Mesenchymal stem cell (in vitro differentiated cells and primary cell): ENCODE measurements at regions not wholly inside any gene's neighbourhood (a gene's known extent, or its start where the extent isn't known, plus 50 kb on each side); places are given as distances from the start of the nearest gene placed in this dataset.

Experiments
- DNase-seq: peaks from one replicate; pipeline ENCODE4 v3.0.0-alpha.2; 2013
- H2AFZ ChIP-seq: one replicate; pipeline ENCODE4 v1.6.1; 2013; ENCODE audit warnings: low read depth, mild to moderate bottlenecking, control low read depth, inconsistent platforms, low read length, moderate library complexity
- H2AK5ac ChIP-seq: 2 replicates; pipeline ENCODE4 v1.6.1; 2013; ENCODE audit warnings: low read length, moderate library complexity, mild to moderate bottlenecking, inconsistent platforms; ENCODE audit not compliant: severe bottlenecking
- H2BK120ac ChIP-seq: one replicate; pipeline ENCODE4 v1.6.1; 2013; ENCODE audit warnings: low read depth, mild to moderate bottlenecking, inconsistent platforms, low read length, moderate library complexity
- H2BK12ac ChIP-seq, 2 experiments: one replicate each; pipeline ENCODE4 v1.6.1; 2013; ENCODE audit warnings: inconsistent platforms in 2 of 2, low read length in 2 of 2, mild to moderate bottlenecking in 2 of 2, moderate library complexity in 2 of 2, control low read depth in 1 of 2
- H2BK15ac ChIP-seq: one replicate; pipeline ENCODE4 v1.6.1; 2013; ENCODE audit warnings: mild to moderate bottlenecking, low read depth, inconsistent platforms; ENCODE audit not compliant: poor library complexity, severe bottlenecking
- H2BK5ac ChIP-seq: 2 replicates; pipeline ENCODE4 v1.6.1; 2013; ENCODE audit warnings: low read depth, mild to moderate bottlenecking, low read length, control low read depth, inconsistent platforms; ENCODE audit not compliant: poor library complexity, severe bottlenecking
- H3K14ac ChIP-seq, 2 experiments: one replicate each; pipeline ENCODE4 v1.6.1; 2013; ENCODE audit warnings: inconsistent platforms in 2 of 2, low read length in 2 of 2, control low read depth in 1 of 2, mild to moderate bottlenecking in 1 of 2, moderate library complexity in 1 of 2
- H3K18ac ChIP-seq, 2 experiments: one replicate each; pipeline ENCODE4 v1.6.1; 2013; ENCODE audit warnings: inconsistent platforms in 2 of 2, low read length in 2 of 2, control low read depth in 1 of 2, low read depth in 1 of 2, mild to moderate bottlenecking in 1 of 2
- H3K23ac ChIP-seq, 2 experiments: one replicate each; pipeline ENCODE4 v1.6.1; 2013; ENCODE audit warnings: inconsistent platforms in 2 of 2, low read length in 2 of 2, mild to moderate bottlenecking in 2 of 2, moderate library complexity in 2 of 2, control low read depth in 1 of 2
- H3K27ac ChIP-seq: 2 replicates; pipeline ENCODE4 v1.5.1; 2013; ENCODE audit warnings: mild to moderate bottlenecking, moderate library complexity, low read length, control low read depth, inconsistent platforms; ENCODE audit not compliant: poor library complexity, severe bottlenecking
- H3K27me3 ChIP-seq, 2 experiments: 2 replicates each; pipeline versions ENCODE4 v1.6.1 to v1.7.0; 2013; ENCODE audit warnings: low read length in 2 of 2, mild to moderate bottlenecking in 2 of 2, moderate library complexity in 2 of 2, control low read depth in 1 of 2, inconsistent platforms in 1 of 2; ENCODE audit not compliant: control insufficient read depth in 1 of 2, insufficient read depth in 1 of 2
- H3K36me3 ChIP-seq, 2 experiments: 2 replicates each; pipeline versions ENCODE4 v1.6.1 to v1.7.0; 2013; ENCODE audit warnings: low read length in 2 of 2, control low read depth in 1 of 2, inconsistent platforms in 1 of 2, low read depth in 1 of 2, mild to moderate bottlenecking in 1 of 2; ENCODE audit not compliant: insufficient read depth in 2 of 2, control insufficient read depth in 1 of 2
- H3K4ac ChIP-seq, 2 experiments: one replicate each; pipeline ENCODE4 v1.6.1; 2013; ENCODE audit warnings: inconsistent platforms in 2 of 2, low read length in 2 of 2, mild to moderate bottlenecking in 2 of 2, moderate library complexity in 2 of 2, control low read depth in 1 of 2, low read depth in 1 of 2
- H3K4me1 ChIP-seq: 2 replicates; pipeline ENCODE4 v1.6.1; 2013; ENCODE audit warnings: low read depth, low read length, control low read depth; ENCODE audit not compliant: control insufficient read depth, insufficient read depth
- H3K4me2 ChIP-seq: 2 replicates; pipeline ENCODE4 v1.6.1; 2013; ENCODE audit warnings: low read length, mild to moderate bottlenecking, inconsistent platforms; ENCODE audit not compliant: poor library complexity, severe bottlenecking
- H3K4me3 ChIP-seq, 2 experiments: 2 replicates each; pipeline versions ENCODE4 v1.5.1 to v1.7.0; 2013; ENCODE audit warnings: low read length in 2 of 2, mild to moderate bottlenecking in 2 of 2, control low read depth in 1 of 2, low read depth in 1 of 2; ENCODE audit not compliant: insufficient read depth in 1 of 2
- H3K79me1 ChIP-seq: replicated peaks from 2 replicates; pipeline ENCODE4 v1.6.1; 2013; ENCODE audit warnings: mild to moderate bottlenecking, control low read depth, low read length, inconsistent platforms; ENCODE audit not compliant: poor library complexity, severe bottlenecking
- H3K9ac ChIP-seq: 2 replicates; pipeline ENCODE4 v1.7.0; 2013; ENCODE audit warnings: mild to moderate bottlenecking, low read length, moderate library complexity
- H3K9me3 ChIP-seq: 2 replicates; pipeline ENCODE4 v1.7.0; 2013; ENCODE audit warnings: mild to moderate bottlenecking, low read length; ENCODE audit not compliant: control insufficient read depth
- H4K8ac ChIP-seq: one replicate; pipeline ENCODE4 v1.6.1; 2013; ENCODE audit warnings: inconsistent platforms, mild to moderate bottlenecking, low read length, moderate library complexity
- H4K91ac ChIP-seq: one replicate; pipeline ENCODE4 v1.6.1; 2013; ENCODE audit warnings: mild to moderate bottlenecking, low read length, inconsistent platforms
- WGBS: methylation state at CpG from one replicate; pipeline ENCODE4 v1.1.7; 2013; ENCODE audit warnings: mixed read lengths; 5-methylcytosine and 5-hydroxymethylcytosine counted together

- H3K4me2 ChIP-seq = no peak overlapping the region
- H3K27ac ChIP-seq = no peak overlapping the region
- H3K4me1 ChIP-seq = peaks cover 50% of the 10 kb centered on the region
- peak overlapping the region; percentile 73 for H2BK15ac ChIP-seq
- no peaks in the 10 kb centered on the region for H3K27me3 ChIP-seq
- H3K18ac ChIP-seq = peak overlapping the region; percentile 78 to 86
- peak overlapping the region in 1 of 2 experiments; percentile 5 for H3K23ac ChIP-seq
- no peak overlapping the region for H2BK5ac ChIP-seq
- H3K14ac ChIP-seq = peak overlapping the region in 1 of 2 experiments; percentile 64
- peak overlapping the region; percentile 64 to 91 for H2BK12ac ChIP-seq
- H3K9ac ChIP-seq = no peak overlapping the region
- 98% methylated on average over 11 of the region's 11 CpGs for WGBS
- no peaks in the 10 kb centered on the region for H3K79me1 ChIP-seq
- H4K8ac ChIP-seq = peak overlapping the region; percentile 54
- DNase-seq = no peak
- peak overlapping the region; percentile 44 for H2BK120ac ChIP-seq
- H3K4me3 ChIP-seq = no peak overlapping the region
- peak overlapping the region; percentile 5 for H2AK5ac ChIP-seq
- peak overlapping the region; percentile 97 for H4K91ac ChIP-seq
- peak overlapping the region; percentile 42 to 85 for H3K4ac ChIP-seq
- H2AFZ ChIP-seq = no peak overlapping the region
- no peaks in the 10 kb centered on the region for H3K36me3 ChIP-seq
- H3K9me3 ChIP-seq = no peaks in the 10 kb centered on the region
These were observed 145.8 kb downstream of the ZFP36L2 start for GRCh38 chr2:43080571-43081021.

GRCh38 chr2:43078781-43079755 lies 147.3 kb downstream of the ZFP36L2 start:
- Histone ChIP-seq H3K4me2 (no peak overlapping the region), H3K18ac (peak overlapping the region; percentile 53 to 71), H3K36me3 (no peaks in the 10 kb centered on the region), H4K8ac (peak overlapping the region; percentile 53), H3K9ac (no peak overlapping the region), H3K23ac (peak overlapping the region in 1 of 2 experiments; percentile 47), H2AFZ (no peak overlapping the region), H2BK5ac (no peak overlapping the region), H3K4me1 (peaks cover 47% of the 10 kb centered on the region), H3K4me3 (no peak overlapping the region), H3K27ac (no peak overlapping the region), H3K79me1 (no peaks in the 10 kb centered on the region), H2BK15ac (no peak overlapping the region), H2BK12ac (peak overlapping the region; percentile 82 to 99), H3K9me3 (no peaks in the 10 kb centered on the region), H4K91ac (peak overlapping the region; percentile 87), H2BK120ac (no peak overlapping the region), H3K4ac (peak overlapping the region; percentile 52 to 56), H3K14ac (peak overlapping the region in 1 of 2 experiments; percentile 35), H3K27me3 (no peaks in the 10 kb centered on the region), H2AK5ac (peak overlapping the region; percentile 50)
- WGBS = 97% methylated on average over 15 of the region's 15 CpGs
- no peak for DNase-seq

DNA sequence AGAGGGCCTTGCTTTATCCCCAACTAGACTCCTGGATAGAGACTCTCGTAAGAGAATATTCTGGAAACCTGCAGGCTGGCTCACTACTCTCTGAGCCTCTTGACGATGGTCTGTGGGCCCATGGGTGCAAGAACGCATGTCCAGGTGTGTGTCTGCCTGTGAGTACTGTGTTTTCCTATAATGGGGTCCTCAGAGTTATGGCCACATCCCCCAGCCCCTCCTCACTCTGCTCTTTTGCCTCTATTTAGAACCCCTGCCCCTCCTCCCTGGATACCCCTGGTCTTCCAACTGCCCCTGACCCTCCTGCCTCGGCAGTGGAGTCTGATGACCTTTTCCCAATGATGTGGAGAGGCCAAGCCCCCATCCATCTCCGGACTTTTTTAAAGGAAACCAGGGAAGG lies 148.1 kb downstream of the ZFP36L2 start:
- peak overlapping the region; percentile 3 for H2AK5ac ChIP-seq
- H4K91ac ChIP-seq = no peak overlapping the region
- H3K9me3 ChIP-seq = no peaks in the 10 kb centered on the region
- H2BK120ac ChIP-seq = no peak overlapping the region
- H3K14ac ChIP-seq = no peak overlapping the region
- H3K79me1 ChIP-seq = no peaks in the 10 kb centered on the region
- H2BK12ac ChIP-seq = peak overlapping the region; percentile 6 to 73
- no peak overlapping the region for H4K8ac ChIP-seq
- H3K27me3 ChIP-seq = no peaks in the 10 kb centered on the region
- DNase-seq = no peak
- no peak overlapping the region for H3K23ac ChIP-seq
- H2BK5ac ChIP-seq = no peak overlapping the region
- peak overlapping the region in 1 of 2 experiments; percentile 63 for H3K18ac ChIP-seq
- H3K36me3 ChIP-seq = no peaks in the 10 kb centered on the region
- H3K4me2 ChIP-seq = no peak overlapping the region
- H3K27ac ChIP-seq = no peak overlapping the region
- no peak overlapping the region for H2AFZ ChIP-seq
- H2BK15ac ChIP-seq = no peak overlapping the region
- H3K4me1 ChIP-seq = peaks cover 47% of the 10 kb centered on the region
- H3K4ac ChIP-seq = no peak overlapping the region
- WGBS = 97% methylated on average over 5 of the region's 5 CpGs
- H3K9ac ChIP-seq = no peak overlapping the region
- no peak overlapping the region for H3K4me3 ChIP-seq

DNA sequence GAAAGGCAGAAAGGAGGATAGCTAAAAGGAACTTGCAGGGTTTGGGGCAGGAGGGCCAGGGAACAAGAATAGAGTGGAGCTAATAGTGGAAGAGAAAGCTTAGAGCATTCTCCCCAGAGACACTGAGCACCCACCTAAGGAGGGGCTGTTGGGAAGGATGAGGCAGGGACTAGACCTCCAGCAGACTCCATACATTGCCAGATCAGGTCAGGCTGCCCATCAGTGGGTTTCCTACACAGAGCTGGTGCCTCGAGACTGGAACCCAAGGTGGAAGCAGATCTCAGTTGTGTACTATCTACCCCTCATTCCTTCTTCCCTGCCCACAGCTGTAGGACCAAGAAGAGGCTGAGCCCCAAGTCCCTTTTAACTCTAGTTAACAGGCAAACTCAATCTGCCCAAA lies 148.5 kb downstream of the ZFP36L2 start:
- peak overlapping the region in 1 of 2 experiments; percentile 55 for H3K14ac ChIP-seq
- peak overlapping the region; percentile 92 to 96 for H2BK12ac ChIP-seq
- no peak overlapping the region for H4K8ac ChIP-seq
- H2BK5ac ChIP-seq = no peak overlapping the region
- peak overlapping the region; percentile 17 for H2AK5ac ChIP-seq
- H3K4me2 ChIP-seq = no peak overlapping the region
- WGBS = 100% methylated on average over 1 of the region's 1 CpG
- H3K27ac ChIP-seq = no peak overlapping the region
- peak overlapping the region; percentile 5 for H4K91ac ChIP-seq
- H3K79me1 ChIP-seq = no peaks in the 10 kb centered on the region
- H3K9me3 ChIP-seq = no peaks in the 10 kb centered on the region
- H3K36me3 ChIP-seq = no peaks in the 10 kb centered on the region
- H3K4me1 ChIP-seq = peaks cover 43% of the 10 kb centered on the region
- H2BK120ac ChIP-seq = no peak overlapping the region
- H3K18ac ChIP-seq = peak overlapping the region; percentile 14 to 85
- peak overlapping the region; percentile 84 for H2BK15ac ChIP-seq
- H3K4me3 ChIP-seq = no peak overlapping the region
- DNase-seq = no peak
- no peak overlapping the region for H2AFZ ChIP-seq
- no peaks in the 10 kb centered on the region for H3K27me3 ChIP-seq
- peak overlapping the region in 1 of 2 experiments; percentile 64 for H3K4ac ChIP-seq
- H3K23ac ChIP-seq = no peak overlapping the region
- H3K9ac ChIP-seq = no peak overlapping the region
